ENCODE measurements at regions not wholly inside any gene's neighbourhood (a gene's known extent, or its start where the extent isn't known, plus 50 kb on each side); places are given as distances from the start of the nearest gene placed in this dataset.
A peak's percentile ranks its signal among the peaks of the same experiment; 100 is the strongest.
"Not testable (repeated sequence)": the region's sequence is repeated elsewhere in the genome, so short reads cannot be mapped to it uniquely, and the experiment has no call there.

- DNase-seq: no peak
Measured at GRCh38 chr3:135560847-135561246, 404.7 kb upstream of the PPP2R3A start.

- DNase-seq: no peak
Measured at GRCh38 chr3:135564696-135565095, 400.8 kb upstream of the PPP2R3A start.

- DNase-seq: no peak
Measured at GRCh38 chr3:135565546-135565945, 400.0 kb upstream of the PPP2R3A start.

GRCh38 chr3:135567223-135567622 lies 398.3 kb upstream of the PPP2R3A start:
- DNase-seq: no peak

GRCh38 chr3:135576751-135577150 lies 388.8 kb upstream of the PPP2R3A start:
- DNase-seq: no peak

GRCh38 chr3:135581806-135582205 lies 383.7 kb upstream of the PPP2R3A start:
- no peak for DNase-seq

GRCh38 chr3:135582800-135583199 lies 382.7 kb upstream of the PPP2R3A start:
- DNase-seq: no peak

GRCh38 chr3:135596563-135596962 lies 369.0 kb upstream of the PPP2R3A start:
- no peak for DNase-seq

GRCh38 chr3:135597855-135598254 lies 367.7 kb upstream of the PPP2R3A start:
- no peak for DNase-seq

GRCh38 chr3:135598597-135598996 lies 366.9 kb upstream of the PPP2R3A start:
- no peak for DNase-seq

- DNase-seq: not testable (repeated sequence)
Measured at GRCh38 chr3:135604512-135604911, 361.0 kb upstream of the PPP2R3A start.

- DNase-seq: no peak
Measured at GRCh38 chr3:135618123-135618522, 347.4 kb upstream of the PPP2R3A start.

GRCh38 chr3:135621184-135621920 lies 344.2 kb upstream of the PPP2R3A start:
- DNase-seq: no peak

- no peak for DNase-seq
Measured at GRCh38 chr3:135622215-135622614, 343.3 kb upstream of the PPP2R3A start.

- DNase-seq: no peak
Measured at GRCh38 chr3:135622656-135623055, 342.9 kb upstream of the PPP2R3A start.

- no peak for DNase-seq
Measured at GRCh38 chr3:135623558-135623957, 342.0 kb upstream of the PPP2R3A start.

- DNase-seq: no peak
Measured at GRCh38 chr3:135627057-135627456, 338.5 kb upstream of the PPP2R3A start.

- peak; percentile 10 for DNase-seq
Measured at GRCh38 chr3:135629701-135630408, 335.7 kb upstream of the PPP2R3A start.

- DNase-seq: no peak
Measured at GRCh38 chr3:135632556-135633065, 332.9 kb upstream of the PPP2R3A start.

- DNase-seq: no peak
Measured at GRCh38 chr3:135633078-135633477, 332.4 kb upstream of the PPP2R3A start.

- no peak for DNase-seq
Measured at GRCh38 chr3:135636596-135636995, 328.9 kb upstream of the PPP2R3A start.

- DNase-seq: no peak
Measured at GRCh38 chr3:135637013-135637412, 328.5 kb upstream of the PPP2R3A start.

- no peak for DNase-seq
Measured at GRCh38 chr3:135641761-135642160, 323.8 kb upstream of the PPP2R3A start.

GRCh38 chr3:135645541-135645940 lies 320.0 kb upstream of the PPP2R3A start:
- DNase-seq: no peak
